ENCODE measurements at regions not wholly inside any gene's neighbourhood (a gene's known extent, or its start where the extent isn't known, plus 50 kb on each side); places are given as distances from the start of the nearest gene placed in this dataset.

- no peak for DNase-seq
Measured at GRCh38 chr1:214209260-214209808, 71.6 kb upstream of the SMYD2 start.

- no peak for DNase-seq
Measured at GRCh38 chr1:214213136-214213535, 67.8 kb upstream of the SMYD2 start.

GRCh38 chr1:214214851-214215250, 66.1 kb upstream of the SMYD2 start:
- no peak for DNase-seq

GRCh38 chr1:214215583-214215982, 65.4 kb upstream of the SMYD2 start:
- no peak for DNase-seq

GRCh38 chr1:214216021-214216420, 64.9 kb upstream of the SMYD2 start:
- no peak for DNase-seq

GRCh38 chr1:214216779-214217178, 64.2 kb upstream of the SMYD2 start:
- DNase-seq = no peak

- DNase-seq = no peak
Measured at GRCh38 chr1:214219902-214220301, 61.1 kb upstream of the SMYD2 start.

GRCh38 chr1:214220891-214221290, 60.1 kb upstream of the SMYD2 start:
- DNase-seq = no peak

GRCh38 chr1:214224611-214225354, 56.2 kb upstream of the SMYD2 start:
- peak; percentile 84 for DNase-seq

GRCh38 chr1:214228976-214229375, 52.0 kb upstream of the SMYD2 start:
- no peak for DNase-seq

GRCh38 chr1:214229736-214230135, 51.2 kb upstream of the SMYD2 start:
- no peak for DNase-seq
